AML-193 (cell line): ENCODE measurements at regions not wholly inside any gene's neighbourhood (a gene's known extent, or its start where the extent isn't known, plus 50 kb on each side); places are given as distances from the start of the nearest gene placed in this dataset.
A peak's percentile ranks its signal among the peaks of the same experiment; 100 is the strongest.
"Not testable (repeated sequence)": the region's sequence is repeated elsewhere in the genome, so short reads cannot be mapped to it uniquely, and the experiment has no call there.

Experiments used
- DNase-seq, 2 experiments: peaks; one replicate each; lab custom pipeline; 2025; lab: John Stamatoyannopoulos, UW

GRCh38 chr5:154588833-154589425, 110.9 kb upstream of the HAND1 start:
- DNase-seq: not testable (repeated sequence)

DNA sequence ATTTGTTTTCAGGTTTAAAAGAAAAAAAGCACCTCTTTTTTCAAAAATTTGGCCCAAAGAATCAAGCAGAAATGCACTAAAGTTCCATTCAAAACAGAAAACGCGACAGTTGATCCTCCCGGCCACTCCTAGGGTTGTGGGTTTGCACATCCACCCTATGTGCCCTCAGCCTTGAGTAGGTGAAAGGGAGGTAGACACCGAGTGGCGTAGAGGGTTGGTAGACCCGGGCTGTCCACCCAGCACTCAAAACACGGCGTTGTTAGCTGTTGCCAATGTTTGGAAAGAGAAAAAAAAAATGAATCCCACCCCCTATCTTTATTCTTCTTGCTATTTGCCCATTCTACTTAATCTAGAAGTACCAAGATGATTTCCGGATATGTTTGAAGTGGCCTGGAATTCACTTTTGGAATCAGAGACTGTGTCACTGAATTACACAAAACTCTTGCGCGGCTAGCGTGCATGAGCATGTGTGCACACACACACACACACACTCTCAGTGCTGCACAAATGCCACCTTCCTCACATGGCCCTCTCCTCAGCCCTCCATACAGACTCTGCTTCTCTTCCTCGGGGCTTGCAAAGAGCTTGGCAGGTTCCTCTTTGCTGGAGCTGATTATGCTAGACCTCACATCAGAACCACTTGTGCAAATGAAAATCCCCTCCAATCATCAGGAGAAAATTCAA, 110.2 kb upstream of the HAND1 start:
- no peak for DNase-seq

DNA sequence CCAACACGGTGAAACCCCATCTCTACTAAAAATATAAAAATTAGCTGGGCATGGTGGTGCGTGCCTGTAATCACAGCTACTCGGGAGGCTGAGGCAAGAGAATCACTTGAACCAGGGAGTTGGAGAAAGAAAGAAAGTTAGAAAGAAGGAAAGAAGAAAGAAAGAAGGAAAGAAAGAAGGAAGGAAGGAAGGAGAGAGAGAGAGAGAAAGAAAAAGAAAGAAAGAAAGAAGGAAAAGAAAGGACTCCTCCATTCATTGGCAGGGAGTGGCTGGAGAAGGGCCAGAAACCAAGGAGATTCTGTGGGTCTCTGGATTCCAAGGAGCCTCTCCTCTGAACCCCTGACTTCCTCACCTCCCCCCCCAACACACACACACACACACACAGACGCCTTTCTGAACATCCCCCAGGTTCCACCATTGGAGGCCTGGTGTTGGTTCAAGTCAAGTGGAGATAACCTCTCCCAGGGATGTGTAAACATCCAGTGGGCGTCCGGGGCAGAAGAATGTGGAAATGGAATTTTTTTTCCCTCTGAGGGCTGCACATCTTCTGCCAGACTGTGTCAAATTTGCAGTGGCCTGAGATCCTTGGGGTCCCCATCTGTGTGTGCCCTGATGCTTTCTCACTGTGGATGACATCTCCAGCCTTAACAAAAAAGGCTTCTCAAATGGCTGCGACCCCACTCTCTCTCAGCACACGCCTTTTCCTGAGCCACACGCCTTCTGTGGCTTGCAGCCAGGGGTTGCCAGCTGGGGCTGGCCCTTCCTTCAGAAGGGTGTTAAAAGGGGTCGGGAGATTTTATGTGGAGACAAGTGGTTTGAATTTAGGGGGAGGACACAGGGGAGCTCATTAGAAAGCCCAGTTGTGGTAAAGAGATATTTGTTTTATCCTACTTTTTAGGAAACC, 109.3 kb upstream of the HAND1 start:
- DNase-seq: no peak

- DNase-seq: no peak
These were observed 105.7 kb upstream of the HAND1 start for GRCh38 chr5:154583671-154584177.

- no peak for DNase-seq
These were observed 102.4 kb upstream of the HAND1 start for GRCh38 chr5:154580422-154580821.

DNA sequence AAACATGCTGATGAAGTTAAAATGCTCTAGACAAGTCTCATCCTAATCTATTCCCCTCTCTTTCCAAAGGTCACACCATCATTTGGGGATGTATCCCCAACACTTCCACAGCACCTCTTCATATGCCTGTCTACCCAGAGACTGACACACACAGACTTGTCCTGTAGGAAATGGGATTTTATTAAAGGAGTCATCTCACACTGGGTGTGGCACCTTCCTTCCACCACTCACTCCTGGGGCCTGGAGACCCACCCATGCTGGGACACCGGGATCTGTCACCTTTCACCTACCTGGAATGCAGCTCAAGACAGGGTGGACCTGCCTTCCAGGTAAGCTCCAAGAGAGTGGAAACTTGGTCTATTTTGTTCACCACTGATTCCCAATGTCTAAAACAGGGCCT, 99.4 kb upstream of the HAND1 start:
- no peak for DNase-seq

- DNase-seq: no peak
These were observed 98.4 kb upstream of the HAND1 start for GRCh38 chr5:154576429-154576806.

- no peak for DNase-seq
These were observed 97.8 kb upstream of the HAND1 start for GRCh38 chr5:154575546-154576428.

DNA sequence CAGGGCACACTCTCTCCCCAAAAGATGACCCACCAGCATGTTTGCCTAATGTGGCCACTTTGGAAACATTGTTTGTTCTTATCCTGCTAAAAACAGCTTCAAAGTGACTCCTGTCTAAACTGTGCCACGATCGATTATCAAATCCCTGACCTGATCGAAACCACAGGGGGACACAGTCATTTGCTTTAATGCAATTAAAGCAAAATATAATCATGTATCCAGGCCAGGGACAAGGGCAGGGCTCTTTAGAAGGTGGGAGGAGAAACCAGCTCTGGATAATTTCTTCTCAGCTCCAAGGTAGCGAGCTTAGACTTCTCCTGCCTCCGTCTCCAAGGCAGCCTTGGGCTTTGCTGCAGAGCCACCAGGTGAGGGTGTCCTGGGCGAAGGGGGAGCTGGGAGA, 95.0 kb upstream of the HAND1 start:
- no peak for DNase-seq

GRCh38 chr5:154571325-154572035, 93.5 kb upstream of the HAND1 start:
- DNase-seq: no peak

DNA sequence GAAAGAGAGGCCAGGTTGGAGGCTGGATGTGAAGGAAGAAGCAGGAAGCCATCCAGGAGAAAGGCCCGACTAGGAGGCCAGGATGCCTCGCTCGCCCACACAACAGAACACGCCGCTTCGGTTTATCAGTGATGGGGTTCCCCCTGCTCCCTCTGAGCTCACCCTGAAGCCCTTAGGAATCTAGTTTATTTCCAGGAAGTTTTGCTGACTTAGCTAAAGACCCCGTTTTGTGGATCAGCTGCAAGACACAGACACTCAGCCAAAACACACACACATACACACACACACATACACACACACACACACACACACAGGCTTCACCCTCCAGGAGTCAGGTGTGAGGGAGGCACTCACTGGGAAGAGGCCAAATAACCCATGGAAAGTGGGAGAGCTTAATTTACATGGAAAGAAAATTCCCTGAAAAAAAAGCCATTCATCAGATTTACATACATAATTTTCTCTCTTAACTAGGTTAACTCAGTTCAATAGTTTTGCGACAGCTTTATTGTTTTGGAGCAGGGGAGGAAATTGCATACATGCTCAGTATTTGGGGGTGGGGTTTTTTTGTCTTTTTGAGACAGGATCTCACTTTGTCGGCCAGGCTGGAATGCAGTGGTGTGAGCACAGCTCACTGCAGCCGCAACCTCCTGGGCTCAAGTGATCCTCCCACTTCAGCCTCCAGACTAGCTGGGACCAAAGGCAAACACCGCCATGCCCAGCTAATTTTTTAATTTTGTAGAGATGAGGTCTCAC, 92.7 kb upstream of the HAND1 start:
- no peak for DNase-seq

- DNase-seq: no peak
These were observed 90.6 kb upstream of the HAND1 start for GRCh38 chr5:154568589-154568988.

- no peak for DNase-seq
These were observed 89.1 kb upstream of the HAND1 start for GRCh38 chr5:154567155-154567554.

DNA sequence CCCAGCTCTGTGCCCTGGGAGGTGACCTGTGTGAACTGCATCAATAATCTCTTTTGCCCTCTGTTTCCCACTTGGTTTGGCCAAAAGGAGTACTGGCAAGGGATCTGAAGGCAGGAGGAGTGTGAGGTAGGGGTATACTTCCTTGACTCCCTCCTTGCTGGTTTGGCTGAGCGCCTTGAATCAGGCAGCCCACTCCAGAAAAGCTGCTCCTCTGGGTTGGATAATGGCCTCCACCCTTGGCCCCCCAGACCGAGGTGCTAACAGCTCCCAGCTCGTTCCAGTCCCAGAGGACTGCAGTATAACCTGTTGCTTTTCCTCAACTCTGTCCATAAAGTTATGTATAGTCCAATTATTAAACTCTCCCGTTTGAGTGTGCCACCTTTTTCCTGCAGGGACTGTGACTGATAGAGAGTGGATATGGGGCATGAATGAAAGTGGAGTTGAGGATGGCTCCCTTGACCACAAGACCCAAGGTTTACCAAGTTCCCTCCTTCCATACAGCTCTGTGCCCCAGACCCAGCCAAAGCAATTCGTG, 88.2 kb upstream of the HAND1 start:
- no peak for DNase-seq

DNA sequence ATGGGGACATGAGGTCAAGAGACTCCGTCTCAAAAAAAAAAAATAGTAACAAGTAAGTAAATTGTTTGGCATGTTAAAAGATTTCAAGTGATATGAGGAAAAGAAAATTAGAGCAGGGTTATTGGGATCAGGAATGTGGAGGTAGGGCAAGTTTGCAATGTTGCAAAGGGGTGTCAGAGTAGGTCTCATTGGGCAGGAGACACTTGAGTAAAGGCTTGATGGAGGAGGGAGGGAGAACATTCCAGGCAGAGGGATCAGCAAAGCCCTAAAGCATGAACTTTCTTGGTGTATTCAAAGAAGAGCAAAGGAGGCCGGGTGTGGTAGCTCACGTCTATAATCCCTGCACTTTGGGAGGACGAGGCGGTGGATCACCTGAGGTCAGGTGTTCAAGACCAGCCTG, 87.1 kb upstream of the HAND1 start:
- DNase-seq: no peak

- DNase-seq: no peak
These were observed 84.3 kb upstream of the HAND1 start for GRCh38 chr5:154562244-154562880.

GRCh38 chr5:154559398-154560276, 81.6 kb upstream of the HAND1 start:
- DNase-seq: no peak

DNA sequence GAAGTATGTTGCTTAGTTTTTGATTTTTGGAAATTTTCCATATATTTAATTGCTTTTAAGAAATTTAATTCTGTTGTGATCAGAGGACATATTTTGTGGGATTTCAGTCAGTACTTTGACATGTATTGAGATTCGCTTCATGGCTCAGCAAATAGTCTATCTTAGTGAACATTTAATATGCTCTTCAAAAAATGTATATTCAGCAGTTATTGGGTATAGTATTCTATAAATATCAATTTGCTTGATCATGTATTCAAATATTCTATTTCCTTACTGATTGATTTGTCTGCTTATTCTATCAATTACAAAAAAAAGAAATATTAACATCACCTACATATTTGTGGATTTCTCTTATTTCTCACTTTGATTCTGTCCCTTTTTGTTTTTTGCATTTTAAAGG, 79.5 kb upstream of the HAND1 start:
- no peak for DNase-seq

DNA sequence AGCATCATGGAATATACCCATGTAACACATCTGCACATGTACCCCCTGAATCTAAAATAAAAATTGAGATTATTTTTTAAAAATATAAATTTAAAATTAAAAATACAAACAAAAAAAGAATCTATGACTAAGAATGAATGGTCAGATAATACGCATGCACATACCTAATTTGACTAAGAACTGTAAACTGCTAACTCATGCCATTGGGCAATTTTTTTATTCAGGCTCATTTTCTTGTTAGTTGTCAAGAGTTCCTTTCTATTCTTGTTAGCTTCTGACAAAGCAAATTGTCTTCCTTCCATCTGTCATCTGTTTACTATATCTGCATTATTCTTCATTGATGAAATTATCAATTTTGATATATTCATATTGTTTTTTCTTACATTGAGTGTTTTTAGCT, 69.5 kb upstream of the HAND1 start:
- DNase-seq: peak; percentile 5 to 12
